Right atrium auricular region (tissue), 2 donors: ENCODE measurements at regions not wholly inside any gene's neighbourhood (a gene's known extent, or its start where the extent isn't known, plus 50 kb on each side); places are given as distances from the start of the nearest gene placed in this dataset.

Experiments used
- DNase-seq: peaks from one replicate; pipeline ENCODE4 v3.0.0-alpha.2; 2019; ENCODE audit warnings: low spot score
- H3K27ac ChIP-seq, 2 donors: fragments of 200-600 bp; sonication (generic); 1 replicate in 1 of 2; 2 replicates in 1 of 2; pipeline ENCODE4 v1.5.1; 2016 to 2019
- H3K27me3 ChIP-seq, 2 donors: fragments of 200-600 bp; sonication (generic); one replicate each; pipeline versions ENCODE4 v1.5.1 to v1.6.0; 2017 to 2019
- H3K36me3 ChIP-seq: fragments of 200-600 bp; sonication (generic); one replicate; pipeline ENCODE4 v1.5.1; 2016
- H3K4me1 ChIP-seq, 2 donors: fragments of 200-600 bp; sonication (generic); one replicate each; pipeline versions ENCODE4 v1.5.1 to v1.6.0; 2017 to 2019
- H3K4me3 ChIP-seq, 2 donors: fragments of 200-600 bp; sonication (generic); 1 replicate in 1 of 2; 2 replicates in 1 of 2; pipeline ENCODE4 v1.5.1; 2017 to 2019; ENCODE audit warnings: mild to moderate bottlenecking in 1 of 2, moderate library complexity in 1 of 2
- H3K9me3 ChIP-seq, 2 donors: fragments of 200-600 bp; sonication (generic); one replicate each; pipeline ENCODE4 v1.5.1; 2019
- TF ChIP-seq, protein P1 (sequence below), 2 donors: fragments of 200-600 bp; sonication (generic); IDR thresholded peaks; one replicate each; pipeline ENCODE4 v1.5.1; 2019; ENCODE audit warnings: antibody characterized with exemption in 2 of 2

DNA sequence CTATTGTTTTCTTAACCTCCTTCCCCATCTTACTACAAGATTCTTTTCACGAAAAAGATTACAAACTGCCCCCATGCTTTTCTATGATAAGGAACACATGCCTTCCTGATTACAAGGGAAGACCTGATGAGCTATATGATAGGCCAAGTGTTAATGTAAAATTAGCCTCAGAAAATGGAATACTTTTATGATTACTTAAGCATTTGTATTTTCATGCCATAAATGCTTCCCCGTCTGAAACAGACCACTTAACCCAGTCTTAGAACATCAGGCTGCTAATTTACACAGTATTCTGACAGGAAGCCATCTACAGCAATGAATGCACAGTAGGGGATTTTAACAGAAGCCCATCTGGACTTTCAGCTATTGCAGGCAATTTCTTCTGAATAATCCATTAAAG, 274.9 kb downstream of the HAO1 start:
- Histone ChIP-seq H3K36me3 (no peaks in the 10 kb centered on the region), H3K4me3 (no peak overlapping the region), H3K9me3 (no peaks in the 10 kb centered on the region), H3K27me3 (no peaks in the 10 kb centered on the region), H3K27ac (no peak overlapping the region), H3K4me1 (no peaks in the 10 kb centered on the region)
- DNase-seq: no peak
- TF ChIP-seq, protein P1, sequence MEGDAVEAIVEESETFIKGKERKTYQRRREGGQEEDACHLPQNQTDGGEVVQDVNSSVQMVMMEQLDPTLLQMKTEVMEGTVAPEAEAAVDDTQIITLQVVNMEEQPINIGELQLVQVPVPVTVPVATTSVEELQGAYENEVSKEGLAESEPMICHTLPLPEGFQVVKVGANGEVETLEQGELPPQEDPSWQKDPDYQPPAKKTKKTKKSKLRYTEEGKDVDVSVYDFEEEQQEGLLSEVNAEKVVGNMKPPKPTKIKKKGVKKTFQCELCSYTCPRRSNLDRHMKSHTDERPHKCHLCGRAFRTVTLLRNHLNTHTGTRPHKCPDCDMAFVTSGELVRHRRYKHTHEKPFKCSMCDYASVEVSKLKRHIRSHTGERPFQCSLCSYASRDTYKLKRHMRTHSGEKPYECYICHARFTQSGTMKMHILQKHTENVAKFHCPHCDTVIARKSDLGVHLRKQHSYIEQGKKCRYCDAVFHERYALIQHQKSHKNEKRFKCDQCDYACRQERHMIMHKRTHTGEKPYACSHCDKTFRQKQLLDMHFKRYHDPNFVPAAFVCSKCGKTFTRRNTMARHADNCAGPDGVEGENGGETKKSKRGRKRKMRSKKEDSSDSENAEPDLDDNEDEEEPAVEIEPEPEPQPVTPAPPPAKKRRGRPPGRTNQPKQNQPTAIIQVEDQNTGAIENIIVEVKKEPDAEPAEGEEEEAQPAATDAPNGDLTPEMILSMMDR (IDR thresholded peaks at IDR 0.05): no peak

DNA sequence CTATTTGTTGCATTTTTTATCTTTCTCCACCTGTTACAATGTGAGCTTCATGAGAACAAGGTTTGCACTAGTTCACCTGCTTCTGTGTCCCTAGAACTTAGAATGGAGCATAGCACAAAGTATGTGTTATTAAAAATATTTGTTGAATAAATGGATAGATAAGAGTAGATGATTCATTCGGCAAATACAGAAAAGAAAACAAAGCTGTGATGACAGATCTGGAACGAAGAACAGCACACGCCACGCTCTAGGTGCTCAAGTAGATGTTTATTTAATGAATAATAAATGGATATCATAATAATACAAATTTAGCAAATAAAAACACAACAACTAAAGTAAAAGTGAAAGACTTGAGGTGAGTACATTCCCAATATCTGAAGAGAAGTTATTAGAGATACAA, 273.1 kb downstream of the HAO1 start:
- TF ChIP-seq, protein P1 (IDR thresholded peaks at IDR 0.05): no peak
- Histone ChIP-seq H3K27ac (no peak overlapping the region), H3K4me1 (no peaks in the 10 kb centered on the region), H3K27me3 (no peaks in the 10 kb centered on the region), H3K4me3 (no peak overlapping the region), H3K9me3 (no peaks in the 10 kb centered on the region), H3K36me3 (no peaks in the 10 kb centered on the region)
- DNase-seq: no peak

DNA sequence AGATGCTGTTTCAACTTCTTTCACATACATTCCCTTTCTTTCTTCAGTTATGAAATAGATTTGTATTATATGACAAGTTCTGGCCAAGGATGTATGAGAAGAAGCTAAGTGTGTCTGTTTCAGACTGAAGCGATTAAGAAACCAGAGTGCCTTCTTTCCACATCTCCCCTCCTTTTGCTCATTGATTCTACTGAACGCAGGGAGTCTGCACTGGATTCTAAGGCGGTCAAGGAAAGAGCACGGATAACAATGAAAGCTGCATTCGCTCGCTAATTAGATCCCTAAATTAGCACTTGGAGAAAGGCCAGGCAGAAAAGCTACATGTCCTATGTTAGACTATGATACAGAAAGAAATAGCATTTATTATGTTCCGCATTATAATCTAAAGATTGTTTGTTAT, 267.7 kb downstream of the HAO1 start:
- H3K9me3 ChIP-seq: peaks cover 0 to 8% of the 10 kb centered on the region in 2 donors
- H3K27ac ChIP-seq: no peak overlapping the region
- H3K4me3 ChIP-seq: no peak overlapping the region
- no peaks in the 10 kb centered on the region for H3K4me1 ChIP-seq
- H3K27me3 ChIP-seq: no peaks in the 10 kb centered on the region
- no peaks in the 10 kb centered on the region for H3K36me3 ChIP-seq
- DNase-seq: no peak
- TF ChIP-seq, protein P1 (IDR thresholded peaks at IDR 0.05): no peak

DNA sequence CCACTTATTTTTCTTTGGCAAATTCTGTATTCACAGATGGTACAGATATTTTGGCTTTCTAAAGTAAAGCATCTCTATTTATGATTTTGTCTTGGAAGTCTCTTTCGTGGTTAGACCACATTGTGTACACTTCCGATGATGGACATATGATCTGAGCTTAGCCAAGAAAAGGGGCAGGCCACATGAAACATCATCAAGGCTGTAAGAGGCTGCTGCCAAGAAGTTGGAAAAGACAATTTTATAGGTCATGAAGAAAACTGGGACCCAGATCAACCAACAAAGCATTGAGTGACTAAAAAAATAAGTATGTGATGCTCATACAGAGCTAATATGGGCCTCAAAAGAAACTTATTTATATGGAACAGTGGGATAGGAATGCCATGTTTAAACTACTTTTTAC, 266.4 kb downstream of the HAO1 start:
- no peaks in the 10 kb centered on the region for H3K36me3 ChIP-seq
- no peak for DNase-seq
- no peaks in the 10 kb centered on the region for H3K27me3 ChIP-seq
- peaks cover 0 to 8% of the 10 kb centered on the region in 2 donors for H3K9me3 ChIP-seq
- no peak overlapping the region for H3K27ac ChIP-seq
- no peaks in the 10 kb centered on the region for H3K4me1 ChIP-seq
- TF ChIP-seq, protein P1 (IDR thresholded peaks at IDR 0.05): no peak
- H3K4me3 ChIP-seq: no peak overlapping the region

DNA sequence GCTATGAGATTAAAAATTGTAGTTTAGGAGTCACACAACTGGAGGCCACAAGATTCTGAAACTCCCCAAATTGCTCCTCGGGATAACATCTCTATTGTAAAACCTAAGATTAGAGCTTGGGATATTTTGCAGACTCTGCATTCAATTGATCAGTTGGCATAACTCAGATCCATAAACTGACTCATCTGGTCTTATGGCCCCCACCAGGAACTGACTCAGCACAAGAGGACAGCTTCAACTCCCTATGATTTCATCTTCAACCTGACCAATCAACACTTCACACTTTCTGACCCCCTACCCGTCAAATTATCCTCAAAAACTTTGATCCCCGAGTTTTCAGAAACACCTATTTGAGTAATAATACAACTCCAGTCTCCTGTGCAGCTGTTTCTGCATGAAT, 257.3 kb downstream of the HAO1 start:
- no peak for DNase-seq
- Histone ChIP-seq H3K27me3 (no peaks in the 10 kb centered on the region), H3K36me3 (no peaks in the 10 kb centered on the region), H3K4me3 (no peak overlapping the region), H3K4me1 (no peaks in the 10 kb centered on the region), H3K9me3 (no peaks in the 10 kb centered on the region), H3K27ac (no peak overlapping the region)
- TF ChIP-seq, protein P1 (IDR thresholded peaks at IDR 0.05): no peak

DNA sequence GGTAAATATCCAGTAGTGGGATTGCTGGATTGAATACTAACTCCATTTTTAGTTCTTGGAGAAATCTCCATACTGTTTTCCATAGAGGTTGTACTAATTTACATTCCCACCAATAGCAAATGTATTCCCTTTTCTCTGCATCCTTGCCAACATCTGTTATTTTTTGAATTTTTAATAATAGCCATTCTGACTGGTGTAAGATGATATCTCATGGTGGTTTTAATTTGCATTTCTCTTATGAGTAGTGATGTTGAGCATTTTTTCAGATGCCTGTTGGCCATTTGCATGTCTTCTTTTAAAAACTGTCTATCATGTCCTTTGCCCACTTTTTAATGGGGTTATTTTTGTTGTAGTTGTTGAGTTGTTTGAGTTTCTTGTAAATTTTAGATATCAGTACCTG, 253.2 kb downstream of the HAO1 start:
- Histone ChIP-seq H3K4me1 (no peaks in the 10 kb centered on the region), H3K4me3 (no peak overlapping the region), H3K9me3 (no peaks in the 10 kb centered on the region), H3K27ac (no peak overlapping the region), H3K27me3 (no peaks in the 10 kb centered on the region), H3K36me3 (no peaks in the 10 kb centered on the region)
- no peak for DNase-seq
- TF ChIP-seq, protein P1 (IDR thresholded peaks at IDR 0.05): no peak
